Cerebellar cortex (tissue), 1 donor: ENCODE measurements at regions not wholly inside any gene's neighbourhood (a gene's known extent, or its start where the extent isn't known, plus 50 kb on each side); places are given as distances from the start of the nearest gene placed in this dataset.
"Not testable (repeated sequence)": the region's sequence is repeated elsewhere in the genome, so short reads cannot be mapped to it uniquely, and the experiment has no call there.

ENCODE experiments used
- DNase-seq: peaks from one replicate; pipeline ENCODE4 v3.0.0-alpha.2; 2015; ENCODE audit warnings: low spot score

- no peak for DNase-seq
Observed at GRCh38 chr11:81886406-81887075, 847.1 kb downstream of the FAM181B start.

GRCh38 chr11:81874635-81875034 is 859.0 kb downstream of the FAM181B start:
- DNase-seq = no peak

- DNase-seq = no peak
Observed at GRCh38 chr11:81870815-81871214, 862.8 kb downstream of the FAM181B start.

GRCh38 chr11:81870066-81870412 is 863.6 kb downstream of the FAM181B start:
- DNase-seq = no peak

GRCh38 chr11:81869351-81870065 is 864.2 kb downstream of the FAM181B start:
- no peak for DNase-seq

GRCh38 chr11:81866896-81867295 is 866.8 kb downstream of the FAM181B start:
- no peak for DNase-seq

GRCh38 chr11:81857386-81857785 is 876.3 kb downstream of the FAM181B start:
- DNase-seq = no peak

- no peak for DNase-seq
Observed at GRCh38 chr11:81853791-81854190, 879.9 kb downstream of the FAM181B start.

- DNase-seq = no peak
Observed at GRCh38 chr11:81852896-81853295, 880.8 kb downstream of the FAM181B start.

GRCh38 chr11:81840380-81840779 is 893.3 kb downstream of the FAM181B start:
- DNase-seq = no peak

GRCh38 chr11:81839976-81840375 is 893.7 kb downstream of the FAM181B start:
- no peak for DNase-seq

- DNase-seq = no peak
Observed at GRCh38 chr11:81839016-81839415, 894.6 kb downstream of the FAM181B start.

- DNase-seq = no peak
Observed at GRCh38 chr11:81829976-81830375, 903.7 kb downstream of the FAM181B start.

- no peak for DNase-seq
Observed at GRCh38 chr11:81825346-81825745, 908.3 kb downstream of the FAM181B start.

- no peak for DNase-seq
Observed at GRCh38 chr11:81819462-81819861, 914.2 kb downstream of the FAM181B start.

- DNase-seq = no peak
Observed at GRCh38 chr11:81804858-81805257, 928.8 kb downstream of the FAM181B start.

GRCh38 chr11:81802591-81802990 is 931.1 kb downstream of the FAM181B start:
- DNase-seq = no peak

- DNase-seq = no peak
Observed at GRCh38 chr11:81792416-81792815, 941.2 kb downstream of the FAM181B start.

- peak; percentile 3 for DNase-seq
Observed at GRCh38 chr11:81787584-81788049, 946.0 kb downstream of the FAM181B start.

- DNase-seq = no peak
Observed at GRCh38 chr11:81772166-81772565, 961.5 kb downstream of the FAM181B start.

GRCh38 chr11:81769906-81770305 is 963.8 kb downstream of the FAM181B start:
- DNase-seq = not testable (repeated sequence)

GRCh38 chr11:81756864-81757595 is 976.6 kb downstream of the FAM181B start:
- DNase-seq = no peak

GRCh38 chr11:81749245-81749644 is 984.4 kb downstream of the FAM181B start:
- no peak for DNase-seq
